IPS-15b (cell line): ENCODE measurements at regions not wholly inside any gene's neighbourhood (a gene's known extent, or its start where the extent isn't known, plus 50 kb on each side); places are given as distances from the start of the nearest gene placed in this dataset.

Experiments used
- H3K27me3 ChIP-seq: one replicate; pipeline ENCODE4 v1.6.1; 2013; ENCODE audit warnings: low read length; ENCODE audit not compliant: control insufficient read depth, insufficient read depth
- H3K36me3 ChIP-seq: one replicate; pipeline ENCODE4 v1.6.1; 2013; ENCODE audit warnings: low read length; ENCODE audit not compliant: control insufficient read depth, insufficient read depth
- H3K4me1 ChIP-seq: one replicate; pipeline ENCODE4 v1.6.1; 2013; ENCODE audit warnings: mild to moderate bottlenecking, low read length; ENCODE audit not compliant: control insufficient read depth, insufficient read depth
- H3K4me3 ChIP-seq: one replicate; pipeline ENCODE4 v1.5.1; 2013; ENCODE audit warnings: low read depth, low read length
- H3K9ac ChIP-seq: one replicate; pipeline ENCODE4 v1.6.1; 2013; ENCODE audit warnings: low read depth, mild to moderate bottlenecking, low read length
- H3K9me3 ChIP-seq: one replicate; pipeline ENCODE4 v1.6.1; 2013; ENCODE audit warnings: mild to moderate bottlenecking, low read length; ENCODE audit not compliant: control insufficient read depth, insufficient read depth

DNA sequence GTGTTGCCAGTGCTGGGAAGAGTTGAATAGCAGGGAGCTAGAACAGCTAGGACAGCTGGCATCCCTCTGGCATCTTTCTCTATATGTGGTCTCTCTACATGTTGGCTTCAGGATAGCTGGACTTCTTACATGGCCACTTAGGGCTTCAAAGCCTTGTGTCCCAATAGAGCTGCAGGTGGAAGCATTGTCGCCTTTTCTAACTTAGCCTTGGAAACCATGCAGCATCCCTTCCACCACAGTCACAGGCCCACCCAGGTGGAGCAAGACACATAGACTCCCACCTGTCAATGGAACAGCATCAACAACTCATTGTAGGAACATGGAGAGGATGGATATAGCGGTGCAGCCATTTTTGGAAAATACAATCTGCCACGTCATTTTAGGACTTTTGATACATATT lies 149.0 kb downstream of the AASDH start:
- Histone ChIP-seq H3K9me3 (no peaks in the 10 kb centered on the region), H3K4me1 (no peaks in the 10 kb centered on the region), H3K36me3 (no peaks in the 10 kb centered on the region), H3K4me3 (no peak overlapping the region), H3K9ac (no peak overlapping the region), H3K27me3 (no peaks in the 10 kb centered on the region)

GRCh38 chr4:56235725-56236124 lies 151.6 kb downstream of the AASDH start:
- no peak overlapping the region for H3K9ac ChIP-seq
- no peaks in the 10 kb centered on the region for H3K4me1 ChIP-seq
- H3K4me3 ChIP-seq = no peak overlapping the region
- H3K9me3 ChIP-seq = no peaks in the 10 kb centered on the region
- H3K36me3 ChIP-seq = no peaks in the 10 kb centered on the region
- no peaks in the 10 kb centered on the region for H3K27me3 ChIP-seq

DNA sequence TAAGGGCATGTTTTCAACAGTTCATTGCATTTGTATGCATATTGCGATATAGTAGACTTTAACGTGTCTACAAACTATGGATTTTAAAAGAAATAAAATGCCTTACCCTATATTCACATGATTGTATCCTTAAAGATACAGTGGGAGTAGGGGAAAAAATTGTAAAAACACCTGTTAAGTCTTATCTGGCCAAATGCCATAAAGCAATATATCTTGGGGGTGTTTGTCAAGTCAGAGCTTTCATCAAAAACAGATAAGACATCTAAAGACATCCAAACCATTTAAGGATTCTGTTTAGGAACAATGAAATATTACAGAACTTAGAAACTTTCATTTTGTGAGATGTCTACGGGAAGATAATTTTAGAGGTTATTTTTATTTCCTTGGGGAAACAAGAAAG lies 152.3 kb downstream of the AASDH start:
- no peak overlapping the region for H3K9ac ChIP-seq
- no peaks in the 10 kb centered on the region for H3K36me3 ChIP-seq
- no peaks in the 10 kb centered on the region for H3K27me3 ChIP-seq
- H3K4me3 ChIP-seq = no peak overlapping the region
- no peaks in the 10 kb centered on the region for H3K9me3 ChIP-seq
- no peaks in the 10 kb centered on the region for H3K4me1 ChIP-seq

DNA sequence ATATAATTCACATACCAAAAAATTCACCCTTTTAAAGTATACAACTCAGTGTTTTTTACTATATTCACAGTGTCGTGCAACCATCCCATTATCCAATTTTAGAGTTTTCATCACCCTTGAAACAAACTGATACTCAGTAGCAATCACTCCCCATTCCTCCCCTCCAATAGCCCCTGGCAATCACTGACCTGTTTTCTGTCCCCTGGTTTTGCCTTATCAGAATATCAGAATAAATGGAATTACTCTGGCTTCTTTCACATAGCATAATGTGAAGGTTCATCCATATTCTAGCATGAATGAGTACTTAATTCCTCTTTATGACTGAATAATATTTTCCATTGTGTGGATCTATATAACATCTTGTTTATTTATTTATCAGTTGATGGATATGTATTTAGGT lies 153.2 kb downstream of the AASDH start:
- no peaks in the 10 kb centered on the region for H3K27me3 ChIP-seq
- H3K9me3 ChIP-seq = no peaks in the 10 kb centered on the region
- H3K36me3 ChIP-seq = no peaks in the 10 kb centered on the region
- no peaks in the 10 kb centered on the region for H3K4me1 ChIP-seq
- no peak overlapping the region for H3K4me3 ChIP-seq
- H3K9ac ChIP-seq = no peak overlapping the region

GRCh38 chr4:56231410-56231809 lies 155.9 kb downstream of the AASDH start:
- no peaks in the 10 kb centered on the region for H3K9me3 ChIP-seq
- H3K9ac ChIP-seq = no peak overlapping the region
- no peaks in the 10 kb centered on the region for H3K36me3 ChIP-seq
- peaks cover 9% of the 10 kb centered on the region for H3K4me1 ChIP-seq
- no peaks in the 10 kb centered on the region for H3K27me3 ChIP-seq
- H3K4me3 ChIP-seq = no peak overlapping the region

DNA sequence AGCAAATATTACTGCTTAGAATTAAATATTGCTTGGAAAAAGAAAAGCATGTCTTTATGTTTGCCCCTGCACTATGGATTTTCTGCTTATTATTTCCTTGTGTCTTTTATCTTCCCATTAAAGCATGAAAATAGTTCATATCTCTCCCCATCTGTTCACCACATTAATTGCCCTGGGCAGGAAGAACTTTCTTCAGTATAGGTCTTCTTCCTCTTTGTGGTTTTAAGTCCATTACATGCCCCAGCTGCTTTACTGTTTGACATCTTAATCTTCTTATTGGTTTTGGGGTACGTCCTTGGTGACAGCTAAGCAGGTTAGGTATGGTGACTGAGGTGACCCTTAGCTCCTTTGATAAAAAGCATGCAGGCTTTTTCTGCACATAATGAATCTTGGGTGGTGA lies 157.3 kb downstream of the AASDH start:
- H3K9ac ChIP-seq = no peak overlapping the region
- H3K27me3 ChIP-seq = no peaks in the 10 kb centered on the region
- no peak overlapping the region for H3K4me3 ChIP-seq
- H3K4me1 ChIP-seq = peaks cover 10% of the 10 kb centered on the region
- no peaks in the 10 kb centered on the region for H3K9me3 ChIP-seq
- no peaks in the 10 kb centered on the region for H3K36me3 ChIP-seq

DNA sequence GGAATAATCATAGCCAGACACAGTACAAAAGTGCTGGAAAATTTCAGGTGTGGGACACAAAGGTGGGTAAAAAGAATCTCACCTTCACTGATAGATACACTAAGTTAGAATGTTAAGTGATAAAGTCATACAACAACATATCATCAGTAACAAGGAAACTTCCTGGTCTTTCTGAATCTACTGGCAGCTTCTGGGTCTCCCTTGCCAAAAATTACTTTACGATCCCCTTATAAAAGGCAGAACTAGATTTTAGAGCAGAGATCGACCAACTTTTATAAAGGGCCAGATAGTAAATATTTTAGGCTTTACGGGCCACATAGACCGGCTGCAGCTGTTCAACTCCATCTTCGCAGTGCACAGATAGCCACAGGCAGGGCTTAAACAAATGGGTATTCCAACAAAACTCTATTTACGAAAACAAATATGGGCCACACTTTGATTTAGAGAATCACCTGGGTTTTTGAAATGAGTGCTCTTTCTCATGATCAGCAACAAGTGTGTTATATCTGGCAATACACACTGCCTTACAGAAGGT lies 159.9 kb downstream of the AASDH start:
- Histone ChIP-seq H3K27me3 (no peaks in the 10 kb centered on the region), H3K36me3 (no peaks in the 10 kb centered on the region), H3K9me3 (no peaks in the 10 kb centered on the region), H3K4me3 (no peak overlapping the region), H3K4me1 (peaks cover 10% of the 10 kb centered on the region), H3K9ac (no peak overlapping the region)

DNA sequence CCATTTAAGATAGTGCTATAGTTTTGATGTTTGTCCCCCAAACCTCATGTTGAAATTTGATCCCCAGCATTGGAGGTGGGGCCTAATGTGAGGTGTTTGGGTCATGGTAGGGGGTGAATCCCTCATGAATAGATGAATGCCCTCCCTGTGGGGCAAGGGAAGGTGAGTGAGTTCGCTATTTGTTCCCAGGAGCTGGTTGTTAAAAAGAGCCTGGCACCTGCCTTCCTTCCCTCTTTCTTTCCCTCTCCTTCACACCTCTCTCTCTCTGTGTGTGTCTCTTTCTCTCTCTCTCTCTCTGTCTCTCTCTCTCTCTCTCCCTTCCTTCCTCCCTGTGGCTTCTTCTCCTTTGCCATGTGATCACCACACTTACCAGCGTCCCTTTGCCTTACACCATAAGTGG lies 160.7 kb downstream of the AASDH start:
- peaks cover 10% of the 10 kb centered on the region for H3K4me1 ChIP-seq
- H3K4me3 ChIP-seq = no peak overlapping the region
- no peaks in the 10 kb centered on the region for H3K27me3 ChIP-seq
- H3K9ac ChIP-seq = no peak overlapping the region
- H3K36me3 ChIP-seq = no peaks in the 10 kb centered on the region
- H3K9me3 ChIP-seq = no peaks in the 10 kb centered on the region

- peaks cover 10% of the 10 kb centered on the region for H3K4me1 ChIP-seq
- H3K36me3 ChIP-seq = no peaks in the 10 kb centered on the region
These were observed 162.7 kb downstream of the AASDH start for GRCh38 chr4:56224641-56225040.

GRCh38 chr4:56222514-56222913 lies 164.8 kb downstream of the AASDH start:
- Histone ChIP-seq H3K4me3 (no peak overlapping the region), H3K9me3 (no peaks in the 10 kb centered on the region), H3K4me1 (peaks cover 10% of the 10 kb centered on the region), H3K36me3 (no peaks in the 10 kb centered on the region), H3K27me3 (no peaks in the 10 kb centered on the region), H3K9ac (no peak overlapping the region)

More at GRCh38 chr4:56224641-56225040, 162.7 kb downstream of the AASDH start:
- H3K4me3 ChIP-seq = no peak overlapping the region
- no peak overlapping the region for H3K9ac ChIP-seq
- no peaks in the 10 kb centered on the region for H3K9me3 ChIP-seq
- no peaks in the 10 kb centered on the region for H3K27me3 ChIP-seq

GRCh38 chr4:56220261-56220660 lies 167.0 kb downstream of the AASDH start:
- H3K36me3 ChIP-seq = no peaks in the 10 kb centered on the region
- no peak overlapping the region for H3K9ac ChIP-seq
- no peaks in the 10 kb centered on the region for H3K9me3 ChIP-seq
- H3K4me3 ChIP-seq = no peak overlapping the region
- H3K27me3 ChIP-seq = no peaks in the 10 kb centered on the region
- no peaks in the 10 kb centered on the region for H3K4me1 ChIP-seq

- Histone ChIP-seq H3K27me3 (no peaks in the 10 kb centered on the region), H3K9ac (no peak overlapping the region), H3K4me3 (no peak overlapping the region), H3K36me3 (no peaks in the 10 kb centered on the region), H3K4me1 (no peaks in the 10 kb centered on the region), H3K9me3 (no peaks in the 10 kb centered on the region)
These were observed 167.8 kb downstream of the AASDH start for GRCh38 chr4:56219447-56219846.
